SK-N-SH (cell line): ENCODE measurements at regions not wholly inside any gene's neighbourhood (a gene's known extent, or its start where the extent isn't known, plus 50 kb on each side); places are given as distances from the start of the nearest gene placed in this dataset.

Experiments
- CTCF ChIA-PET: fragments of 300-600, 350-600 bp; formaldehyde crosslinking; extraction: SDS; loops from one replicate; lab custom pipeline; 2021; lab: Yijun Ruan, JAX
- POLR2A ChIA-PET: fragments of 350-600 bp; sonication (Branson Sonifier 250); formaldehyde crosslinking; extraction: SDS; loops from one replicate; lab custom pipeline; 2020; ENCODE audit warnings: antibody characterized with exemption, inconsistent platforms; lab: Yijun Ruan, JAX
- DNase-seq: peaks from one replicate; pipeline ENCODE4 v3.0.0; 2012
- H2AFZ ChIP-seq: fragments of 200-600 bp; sonication (generic); 2 replicates; pipeline ENCODE4 v1.8.1; 2016; ENCODE audit warnings: antibody characterized with exemption, mild to moderate bottlenecking, low read depth
- H3F3A ChIP-seq: fragments of 200-600 bp; sonication (generic); replicated peaks from 2 replicates; pipeline ENCODE3; 2016; ENCODE audit warnings: antibody characterized with exemption, mild to moderate bottlenecking; ENCODE audit not compliant: insufficient read depth
- H3K27ac ChIP-seq, 2 experiments: fragments of 200-500 bp in 1 of 2; fragments of 200-600 bp in 1 of 2; sonication (Bioruptor generic) in 1 of 2; sonication (generic), shearing (Covaris generic) in 1 of 2; 2 replicates each; pipeline versions ENCODE4 v1.5.1 to v1.6.1; 2014 to 2016; ENCODE audit warnings: low read depth in 2 of 2, inconsistent platforms in 1 of 2, low read length in 1 of 2, mild to moderate bottlenecking in 1 of 2, mixed read lengths in 1 of 2
- H3K27me3 ChIP-seq: fragments of 200-600 bp; sonication (generic), shearing (Covaris generic); 2 replicates; pipeline ENCODE4 v1.6.1; 2016; ENCODE audit warnings: mixed run types; ENCODE audit not compliant: insufficient read depth
- H3K36me3 ChIP-seq, 2 experiments: fragments of 200-500 bp in 1 of 2; fragments of 200-600 bp in 1 of 2; sonication (Bioruptor generic) in 1 of 2; sonication (generic) in 1 of 2; replicated peaks in 1 of 2; 2 replicates each; pipeline versions ENCODE3 to v1.5.1; 2014 to 2016; ENCODE audit warnings: low read length in 1 of 2, mild to moderate bottlenecking in 1 of 2; ENCODE audit not compliant: insufficient read depth in 2 of 2, control insufficient read depth in 1 of 2
- H3K4me1 ChIP-seq, 2 experiments: fragments of 200-500 bp in 1 of 2; fragments of 200-600 bp in 1 of 2; sonication (Bioruptor generic) in 1 of 2; sonication (generic), shearing (Covaris generic) in 1 of 2; 2 replicates each; pipeline versions ENCODE4 v1.5.1 to v1.6.1; 2014 to 2016; ENCODE audit warnings: low read depth in 1 of 2, low read length in 1 of 2, mixed run types in 1 of 2; ENCODE audit not compliant: insufficient read depth in 2 of 2, control insufficient read depth in 1 of 2
- H3K4me2 ChIP-seq: fragments of 200-600 bp; sonication (generic), shearing (Covaris generic); 2 replicates; pipeline ENCODE4 v1.6.1; 2017; ENCODE audit warnings: mixed run types
- H3K4me3 ChIP-seq, 2 experiments: fragments of 200-500 bp in 1 of 2; fragments of 200-600 bp in 1 of 2; sonication (Bioruptor generic) in 1 of 2; sonication (generic), shearing (Covaris generic) in 1 of 2; 2 replicates each; pipeline versions ENCODE4 v1.5.1 to v1.8.1; 2014 to 2016; ENCODE audit warnings: low read depth in 2 of 2, inconsistent platforms in 1 of 2, low read length in 1 of 2, mild to moderate bottlenecking in 1 of 2, mixed read lengths in 1 of 2, moderate library complexity in 1 of 2
- H3K79me2 ChIP-seq: fragments of 200-600 bp; sonication (generic); 2 replicates; pipeline ENCODE4 v1.8.1; 2017; ENCODE audit warnings: mild to moderate bottlenecking; ENCODE audit not compliant: insufficient read depth
- H3K9ac ChIP-seq: fragments of 200-600 bp; sonication (generic); 2 replicates; pipeline ENCODE4 v1.6.1; 2017; ENCODE audit warnings: mixed run types
- H3K9me2 ChIP-seq: fragments of 200-600 bp; sonication (generic); 2 replicates; pipeline ENCODE4 v1.6.1; 2017; ENCODE audit warnings: mixed run types
- H3K9me3 ChIP-seq: fragments of 200-600 bp; sonication (generic); 2 replicates; pipeline ENCODE4 v1.6.1; 2017; ENCODE audit warnings: mixed run types, mild to moderate bottlenecking, moderate library complexity
- H4K20me1 ChIP-seq: fragments of 200-600 bp; sonication (generic); 2 replicates; pipeline ENCODE4 v1.6.1; 2017; ENCODE audit warnings: mild to moderate bottlenecking, mixed run types; ENCODE audit not compliant: insufficient read depth
- CTCF ChIP-seq: fragments of 200-600 bp; sonication (generic); IDR thresholded peaks from 2 replicates; pipeline ENCODE4 v1.6.1; 2017; ENCODE audit warnings: antibody characterized with exemption, mild to moderate bottlenecking, moderate library complexity
- EZH2phosphoT487 ChIP-seq: fragments of 200-600 bp; sonication (generic); IDR thresholded peaks from 2 replicates; pipeline ENCODE4 v1.6.1; 2017; ENCODE audit warnings: low read depth, mixed run types, mild to moderate bottlenecking, antibody characterized with exemption, moderate library complexity, borderline replicate concordance
- GATA2 ChIP-seq: sonication (generic); formaldehyde crosslinking; IDR thresholded peaks from 2 replicates; pipeline ENCODE4 v1.5.0; 2020; ENCODE audit warnings: mild to moderate bottlenecking, missing genetic modification reagents
- IRF3 ChIP-seq: fragments of 150-350 bp; IDR thresholded peaks from 2 replicates; pipeline ENCODE4 v1.6.1; 2016; ENCODE audit warnings: mild to moderate bottlenecking, low read depth, low read length
- MXI1 ChIP-seq: IDR thresholded peaks from 2 replicates; pipeline ENCODE4 v1.6.1; 2012; ENCODE audit warnings: mild to moderate bottlenecking, low read depth, low read length, improper control_type of control experiment
- SMC3 ChIP-seq: IDR thresholded peaks from 2 replicates; pipeline ENCODE4 v1.6.1; 2012; ENCODE audit warnings: low read depth, low read length, improper control_type of control experiment
- ZBTB33 ChIP-seq: IDR thresholded peaks from 2 replicates; pipeline ENCODE4 v1.4.0; 2012; ENCODE audit warnings: low read depth, borderline replicate concordance
- WGBS: methylation state at CpG from one replicate; pipeline ENCODE4 v1.1.6; 2017; ENCODE audit warnings: low lambda C conversion rate; 5-methylcytosine and 5-hydroxymethylcytosine counted together

- TF ChIP-seq CTCF (no peak), IRF3 (no peak), MXI1 (no peak), ZBTB33 (no peak), SMC3 (no peak)
These were observed 64.0 kb upstream of the MAPRE2 start (continued) for GRCh38 chr18:34976899-34977837.

GRCh38 chr18:34977838-34978532, 63.2 kb upstream of the MAPRE2 start:
- H3K4me2 ChIP-seq, result peak overlapping the region; percentile 84
- no peaks in the 10 kb centered on the region for H3K9me3 ChIP-seq
- peaks cover 0 to 18% of the 10 kb centered on the region in 2 experiments; a peak in 2 of 4 replicates for H3K4me1 ChIP-seq
- WGBS, result 2% methylated on average over 32 of the region's 35 CpGs
- H3K9ac ChIP-seq, result peak overlapping the region; percentile 32; the same call in 1 of the 2 replicates
- ChIA-PET POLR2A (no interaction called here), CTCF (interaction anchor here (0.7 to 1.3 kb wide), 3 partner anchors 23 to 355 kb away, joined by 3 to 5 read pairs (median 4); no protein-coding TSS in a partner anchor)
- 0 out of 2 replicates have a peak, but pooled peaks have one; percentile 6 for TF ChIP-seq GATA2
- no peak for TF ChIP-seq EZH2phosphoT487
- peak overlapping the region; percentile 74 to 78 for H3K4me3 ChIP-seq
- H3K36me3 ChIP-seq, result no peaks in the 10 kb centered on the region
- DNase-seq, result peak; percentile 39
- H3K27ac ChIP-seq, result peak overlapping the region in 1 of 2 experiments; percentile 66; a peak in 1 of 4 replicates
- H3K79me2 ChIP-seq, result no peaks in the 10 kb centered on the region
- H3K27me3 ChIP-seq, result peaks cover 23% of the 10 kb centered on the region
- H4K20me1 ChIP-seq, result no peaks in the 10 kb centered on the region
- H3K9me2 ChIP-seq, result no peaks in the 10 kb centered on the region; the same call in 1 of the 2 replicates
- H3F3A ChIP-seq, result peaks cover 10% of the 10 kb centered on the region
- peak overlapping the region; percentile 76 for H2AFZ ChIP-seq
